ENCODE measurements at regions not wholly inside any gene's neighbourhood (a gene's known extent, or its start where the extent isn't known, plus 50 kb on each side); places are given as distances from the start of the nearest gene placed in this dataset.

DNA sequence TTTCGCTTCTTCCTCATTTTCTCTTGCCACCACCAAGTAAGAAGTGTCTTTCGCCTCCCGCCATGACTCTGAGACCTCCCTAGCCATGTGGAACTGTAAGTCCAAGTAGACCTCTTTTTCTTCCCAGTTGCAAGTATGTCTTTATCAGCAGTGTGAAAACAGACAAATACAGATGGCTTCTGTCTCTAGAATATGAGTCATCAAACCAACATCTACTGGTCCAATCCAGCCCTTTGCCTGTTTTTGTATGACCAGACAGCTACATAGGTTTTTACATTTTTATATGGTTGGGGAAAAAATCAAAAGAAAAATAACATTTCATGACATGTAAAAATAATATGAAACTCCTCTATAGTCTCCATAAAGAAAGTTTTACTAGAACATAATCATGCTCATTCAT lies 118.7 kb upstream of the PTPRG start:
- no peak for TF ChIP-seq CTCF (IDR thresholded peaks at IDR 0.05; ENCODE audit: low read depth, low read length, poor library complexity, severe bottlenecking)
- no peak for TF ChIP-seq EZH2phosphoT487 (IDR thresholded peaks at IDR 0.05; ENCODE audit: borderline replicate concordance, low read length)

All from DOHH2 (cell line).